ENCODE measurements at regions not wholly inside any gene's neighbourhood (a gene's known extent, or its start where the extent isn't known, plus 50 kb on each side); places are given as distances from the start of the nearest gene placed in this dataset.
A peak's percentile ranks its signal among the peaks of the same experiment; 100 is the strongest.

DNA sequence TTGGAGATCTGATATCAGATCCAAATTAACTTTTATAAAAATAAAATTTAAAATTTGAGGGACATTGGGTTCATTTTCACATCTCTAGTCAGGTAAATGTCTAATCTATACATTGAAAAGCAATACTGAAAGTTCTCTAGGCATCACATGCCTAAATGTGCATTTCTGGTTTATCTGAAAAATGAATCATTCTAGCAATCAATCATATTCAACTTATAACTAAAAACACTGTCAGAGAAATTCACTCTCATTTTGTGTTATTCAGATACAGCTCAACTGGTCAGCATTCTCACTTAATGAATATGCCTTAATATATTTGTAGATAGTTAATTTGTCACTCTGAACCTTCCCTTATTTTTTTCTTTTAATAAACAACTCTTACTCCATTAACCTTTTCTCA, 243.2 kb downstream of the CASP12 start:
- no peak for DNase-seq (ENCODE audit: low read depth)

DNA sequence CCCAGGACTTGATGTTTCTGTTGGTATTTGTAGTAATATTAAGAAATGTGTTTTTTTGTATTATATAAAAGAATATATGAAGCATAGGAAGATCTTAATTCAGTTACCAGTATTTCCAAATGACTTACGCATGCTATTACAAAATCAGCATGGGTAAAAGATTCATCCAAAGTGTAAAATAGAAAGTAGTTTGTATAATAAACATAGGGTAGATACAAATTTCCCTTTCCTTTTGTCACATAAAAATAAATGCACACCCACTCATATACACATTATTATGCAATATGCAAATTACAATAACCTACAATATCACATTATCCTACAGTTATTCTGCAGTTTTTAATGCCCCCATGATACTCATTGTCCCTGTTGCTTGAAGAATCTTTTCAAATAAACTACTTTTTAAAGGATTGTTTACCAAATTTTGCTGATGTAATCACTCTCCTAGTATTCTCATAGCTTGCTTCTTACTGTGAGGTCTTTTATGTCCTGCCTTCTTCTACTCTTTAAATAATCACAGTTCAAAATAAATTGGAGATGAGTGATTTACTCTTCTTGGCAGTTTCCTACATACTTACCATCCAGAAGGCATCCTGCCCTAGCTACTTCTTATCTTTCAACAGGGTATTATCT, 244.0 kb downstream of the CASP12 start:
- no peak for DNase-seq (ENCODE audit: low read depth)

DNA sequence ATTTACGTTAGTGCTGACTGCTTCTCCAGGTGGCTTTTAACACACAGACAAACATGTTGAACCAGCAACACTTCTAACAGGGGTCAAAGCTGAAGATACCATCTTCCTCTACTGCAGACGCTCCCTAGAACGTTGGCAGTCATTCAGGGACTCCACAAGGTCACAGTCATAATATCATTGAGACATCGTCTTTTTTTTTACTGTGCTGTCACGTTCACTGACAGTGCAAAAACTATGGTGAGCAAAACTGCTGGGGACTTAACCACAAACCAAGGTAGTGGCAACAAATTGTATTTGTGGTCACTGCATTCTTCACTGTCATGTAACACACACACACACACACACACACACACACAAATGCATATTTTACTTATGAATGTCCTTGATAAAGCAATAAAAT, 244.9 kb downstream of the CASP12 start:
- no peak for DNase-seq (ENCODE audit: low read depth)

DNA sequence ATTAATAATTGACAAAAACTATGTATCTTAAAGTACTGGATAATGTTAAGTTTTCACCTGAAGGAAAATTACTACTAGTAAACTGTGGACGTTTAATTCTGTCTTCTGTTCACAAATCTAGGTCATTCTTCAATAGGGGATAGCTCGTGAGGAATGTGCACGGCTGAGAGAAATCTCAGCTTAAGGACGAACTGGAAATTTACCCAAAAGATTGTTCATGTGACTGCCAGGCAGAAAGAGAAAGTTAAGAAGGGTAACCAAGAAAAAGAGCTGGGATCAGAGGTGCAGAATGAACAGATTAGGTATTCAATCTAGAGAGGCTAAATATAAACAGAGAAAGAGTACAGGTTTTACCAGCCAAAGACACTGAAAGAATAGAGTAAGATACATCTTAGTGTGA, 245.3 kb downstream of the CASP12 start:
- DNase-seq (ENCODE audit: low read depth) = no peak

DNA sequence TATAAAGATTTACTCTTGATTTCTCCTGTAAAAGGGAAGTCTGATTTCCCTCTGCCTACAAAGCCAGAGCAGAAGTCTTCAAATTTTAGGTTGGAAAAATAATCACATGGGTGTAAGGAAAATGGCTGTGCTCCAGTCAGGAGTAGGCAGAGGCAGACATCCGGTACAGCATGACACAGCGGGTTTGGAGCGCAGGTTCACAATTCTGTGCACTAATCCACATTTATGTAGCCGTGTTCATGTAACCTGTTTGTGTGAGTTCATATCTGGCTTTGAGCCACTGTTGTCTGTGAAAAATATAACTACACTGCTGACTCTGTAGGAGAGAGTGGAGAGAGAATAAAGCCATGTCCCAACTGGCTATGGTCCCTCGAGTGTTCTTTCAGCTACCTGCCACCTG, 248.0 kb downstream of the CASP12 start:
- peak; percentile 4 for DNase-seq (ENCODE audit: low read depth)

DNA sequence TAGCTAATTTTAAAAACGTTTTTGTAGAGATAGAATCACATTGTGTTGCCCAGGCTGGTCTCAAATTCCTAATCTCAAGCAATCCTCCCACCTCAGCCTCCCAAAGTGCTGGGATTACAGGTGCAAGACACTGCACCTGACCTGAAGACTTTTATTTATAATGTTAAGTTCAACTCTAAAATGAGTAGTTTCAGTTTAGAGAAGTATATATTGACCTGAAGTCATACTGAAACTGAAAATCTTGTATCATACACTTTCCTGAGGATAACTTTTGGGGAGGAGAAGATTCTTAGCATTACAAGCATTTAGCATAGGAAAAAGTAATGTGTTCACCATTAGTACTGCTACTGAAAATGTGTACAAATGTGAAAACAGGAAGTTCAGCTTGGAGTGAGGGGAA, 249.3 kb downstream of the CASP12 start:
- DNase-seq (ENCODE audit: low read depth) = no peak

DNA sequence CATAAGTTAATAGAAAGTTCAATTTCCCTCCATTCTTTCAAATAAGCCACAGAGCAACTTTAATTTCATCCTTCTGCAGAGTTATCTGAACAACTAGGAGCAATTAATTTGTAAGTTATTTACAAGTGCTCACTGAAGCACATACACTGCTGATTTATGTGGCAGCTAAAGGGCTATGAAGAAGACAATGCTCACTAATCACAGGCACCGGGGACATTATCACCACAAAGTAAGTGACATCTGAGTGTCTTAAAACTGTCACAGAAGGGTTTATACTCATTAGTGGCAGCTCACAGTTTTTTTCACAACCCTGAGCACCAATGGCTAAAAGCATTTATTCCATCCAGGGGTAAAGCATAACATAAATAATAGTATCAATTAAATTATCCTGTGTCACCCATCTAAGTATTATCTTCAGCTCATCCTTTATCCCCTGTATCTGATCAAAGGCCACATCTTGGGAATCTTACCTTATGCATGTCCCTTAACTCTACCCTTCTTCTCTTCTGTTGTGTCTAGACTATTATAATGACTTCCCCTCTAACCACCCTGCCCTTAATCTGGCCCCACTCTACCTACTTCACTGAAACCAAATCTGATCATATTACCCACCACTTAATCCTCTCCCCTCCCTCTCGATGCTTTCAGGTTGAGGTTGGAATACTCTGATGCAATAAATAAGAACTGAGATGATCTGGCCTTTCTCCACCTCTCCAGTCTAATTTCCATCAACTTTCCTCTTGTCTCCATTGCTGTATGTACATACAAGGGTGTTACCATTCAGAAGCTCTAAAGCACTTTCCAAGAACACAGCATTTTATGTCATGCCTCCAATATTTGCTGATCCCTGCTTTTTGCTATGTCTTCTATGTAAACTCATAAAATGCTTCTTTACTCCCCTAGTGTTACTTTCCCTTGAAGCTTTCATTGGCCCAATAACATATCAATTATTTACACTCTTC, 252.7 kb downstream of the CASP12 start:
- DNase-seq (ENCODE audit: low read depth) = no peak

DNA sequence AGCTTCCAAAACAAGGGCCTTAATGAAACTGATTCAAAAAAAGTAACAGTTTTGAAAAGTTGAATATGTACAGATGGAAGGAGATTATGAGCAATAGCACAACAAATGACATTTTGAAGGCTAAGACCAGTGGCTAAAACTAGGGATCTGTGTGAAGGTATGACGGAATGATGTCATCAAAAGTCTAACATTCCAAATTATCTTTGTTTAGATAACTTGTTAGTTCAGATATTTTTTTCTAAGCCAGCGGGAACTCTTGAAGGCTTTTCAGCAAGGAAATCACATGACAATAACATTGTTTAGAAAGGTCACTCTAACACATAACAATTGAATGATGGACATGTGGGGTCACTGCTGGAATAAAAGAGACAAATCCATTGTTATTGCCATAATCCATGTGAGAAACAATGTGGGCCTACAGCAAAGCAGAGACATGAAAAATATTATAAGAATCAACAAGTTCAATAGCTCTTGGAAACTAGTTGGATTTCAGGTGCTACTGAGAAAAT, 260.5 kb downstream of the CASP12 start:
- DNase-seq (ENCODE audit: low read depth) = no peak

DNA sequence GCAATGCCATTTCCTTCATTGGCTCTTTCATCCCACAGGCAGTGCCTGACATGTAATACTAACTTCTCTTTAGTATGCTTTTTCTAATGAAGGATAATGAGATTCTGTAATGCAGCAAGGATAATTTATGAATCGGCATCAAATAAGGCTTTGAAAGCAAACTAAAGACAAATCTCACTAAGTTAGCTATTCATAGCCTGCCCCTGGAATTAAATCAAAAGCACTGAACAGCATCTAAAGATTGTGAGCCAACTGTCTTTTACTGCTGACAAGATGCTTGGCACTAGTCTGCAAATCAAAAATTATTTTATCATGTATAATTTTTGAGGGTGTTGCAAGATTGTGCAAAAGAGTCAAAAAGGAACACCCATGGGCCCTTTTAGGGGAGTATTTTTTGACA, 265.0 kb downstream of the CASP12 start:
- no peak for DNase-seq (ENCODE audit: low read depth)

DNA sequence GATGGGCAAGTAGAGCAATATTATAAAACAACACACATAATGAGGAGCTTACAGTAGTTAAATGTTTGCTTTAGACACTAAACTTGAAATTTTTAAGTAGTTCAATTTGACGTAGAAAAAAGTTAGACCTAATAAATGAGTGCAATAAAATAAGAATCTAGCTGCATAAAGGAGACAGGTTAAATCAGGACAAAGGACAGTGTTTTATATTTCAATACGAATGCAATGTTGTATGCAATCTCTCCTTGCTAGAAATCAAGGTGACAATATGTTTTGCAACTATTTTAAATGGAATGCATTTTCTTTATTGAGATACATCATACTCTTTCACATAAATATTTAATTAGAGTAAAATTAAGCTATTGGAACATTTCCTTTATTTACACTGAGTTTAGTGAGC, 267.9 kb downstream of the CASP12 start:
- DNase-seq (ENCODE audit: low read depth) = no peak

DNA sequence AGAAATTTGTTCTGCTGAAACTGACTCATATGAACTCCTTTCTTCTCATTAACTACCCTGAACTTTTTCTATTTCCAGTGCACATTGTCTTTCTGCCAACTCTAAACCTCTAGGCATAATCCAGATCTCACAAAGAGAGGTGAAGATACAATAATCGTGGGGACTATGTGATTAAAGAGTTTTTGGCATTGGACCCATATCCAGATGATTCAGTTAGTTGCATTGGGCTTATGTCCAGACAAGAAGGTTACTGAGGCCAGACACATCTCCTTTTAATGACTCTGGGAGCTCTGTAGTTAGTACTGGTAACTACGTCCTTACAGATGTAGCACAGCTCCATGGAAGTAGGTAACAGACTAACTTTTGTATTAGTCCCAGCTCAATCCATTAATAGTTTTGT, 273.0 kb downstream of the CASP12 start:
- no peak for DNase-seq (ENCODE audit: low read depth)

DNA sequence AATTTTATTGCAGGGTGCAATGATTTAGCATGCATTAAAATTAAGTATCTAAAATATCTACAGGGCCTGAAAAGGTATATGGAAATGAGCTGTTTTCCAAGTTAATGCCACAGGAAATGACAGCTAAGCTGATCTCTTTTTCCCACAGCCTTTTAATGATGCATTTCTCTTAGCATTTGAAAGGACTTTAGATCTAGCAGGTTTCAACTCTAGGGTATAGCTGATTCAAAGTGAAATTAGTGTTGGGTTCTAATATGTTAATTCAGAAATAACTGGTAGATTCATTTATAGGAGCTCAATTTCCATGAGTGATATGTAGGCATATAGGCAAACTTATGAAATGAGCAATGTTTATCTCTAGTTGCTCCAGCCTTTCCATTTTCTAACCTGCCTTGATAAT, 274.2 kb downstream of the CASP12 start:
- DNase-seq (ENCODE audit: low read depth) = no peak

DNA sequence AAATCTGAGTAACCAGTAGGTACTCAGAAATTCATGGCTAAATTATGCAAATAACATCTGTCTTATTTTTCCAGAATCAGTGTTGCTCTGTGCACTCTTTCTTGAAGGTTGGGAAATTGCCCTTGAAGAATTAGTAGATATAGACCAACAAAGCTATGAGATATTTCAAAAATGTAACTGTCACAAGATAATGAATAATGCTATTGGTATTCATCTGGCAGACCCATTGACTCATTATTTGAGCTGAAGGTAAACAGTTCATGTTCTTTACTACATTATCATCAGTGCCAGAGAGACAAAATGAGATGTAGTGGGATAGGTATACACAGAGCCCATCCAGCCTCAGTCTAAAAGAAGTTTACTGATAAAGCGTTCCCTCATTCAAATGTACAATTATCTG, 274.7 kb downstream of the CASP12 start:
- DNase-seq (ENCODE audit: low read depth) = no peak

DNA sequence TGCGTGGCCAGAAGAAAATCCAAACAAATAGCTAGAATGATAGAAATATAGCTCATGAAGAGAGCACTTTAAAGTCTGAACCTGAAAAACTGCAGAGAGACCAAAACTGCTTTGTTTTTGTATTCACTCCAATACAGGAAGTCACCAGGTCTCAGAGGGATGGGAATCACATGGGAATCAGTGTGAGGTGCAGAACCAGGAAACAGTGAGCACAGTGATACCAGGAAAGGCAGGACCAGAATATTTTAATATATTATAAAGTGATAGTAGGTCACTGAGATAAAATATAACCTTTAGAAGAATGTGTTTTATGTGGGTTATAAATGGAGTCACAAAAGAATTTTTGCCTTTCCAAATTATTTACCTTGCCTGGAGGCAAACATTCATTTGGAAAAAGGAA, 277.3 kb downstream of the CASP12 start:
- DNase-seq (ENCODE audit: low read depth) = no peak

DNA sequence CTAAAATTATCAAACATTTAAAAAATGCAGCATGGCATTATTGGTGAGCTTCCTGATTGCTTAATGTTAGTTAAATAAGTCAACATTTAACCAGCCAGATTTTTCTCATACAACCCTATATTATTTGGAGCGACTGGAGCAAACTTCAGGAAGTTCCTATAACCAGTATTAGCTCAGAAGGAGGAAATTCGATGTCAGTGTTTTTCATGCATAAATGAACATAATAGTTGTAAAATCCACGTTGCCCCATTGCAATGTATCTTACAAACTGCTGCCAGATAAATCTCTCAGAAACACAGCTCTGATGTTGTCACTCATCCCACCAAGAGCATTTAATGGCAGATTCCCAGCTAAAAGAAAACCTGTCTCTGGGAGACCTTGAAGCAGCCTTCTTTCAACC, 278.5 kb downstream of the CASP12 start:
- no peak for DNase-seq (ENCODE audit: low read depth)

DNA sequence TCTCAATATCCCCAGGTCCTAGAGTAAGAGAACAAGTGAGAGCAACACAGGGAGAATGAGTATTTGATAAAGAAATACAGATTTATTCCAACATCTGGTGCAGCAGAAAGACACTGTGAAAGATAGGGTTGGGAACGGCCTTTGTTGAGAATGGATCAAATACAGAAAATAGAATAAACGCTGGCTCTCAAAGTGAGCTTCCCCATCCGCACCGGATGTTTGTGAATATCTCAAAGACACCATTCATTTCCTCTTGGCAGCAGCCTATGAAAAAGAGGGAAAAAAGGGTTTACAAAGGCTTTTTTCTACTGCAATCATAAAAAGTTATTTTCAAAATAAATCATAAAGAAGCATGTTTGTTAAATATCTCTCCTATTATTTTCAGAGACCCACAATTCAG, 279.3 kb downstream of the CASP12 start:
- DNase-seq (ENCODE audit: low read depth) = no peak

DNA sequence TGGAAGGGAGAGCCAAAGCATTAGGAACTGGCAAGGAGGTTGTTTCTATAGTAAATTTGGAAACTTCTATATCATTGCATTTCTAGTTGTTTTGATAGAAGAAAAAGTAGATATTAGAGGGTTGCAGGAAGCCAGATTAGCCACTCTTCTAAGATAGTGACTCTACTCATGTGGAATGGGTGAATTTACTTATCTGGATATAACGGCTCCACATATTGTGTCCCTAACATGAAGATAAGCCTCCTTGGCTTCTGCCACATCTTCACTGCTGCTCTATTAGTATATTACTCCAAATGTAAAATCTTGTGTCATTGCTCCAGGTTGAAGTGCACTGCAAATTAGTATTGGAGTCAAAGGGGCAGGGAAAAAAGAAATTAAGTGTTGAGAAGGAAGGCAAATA, 283.3 kb downstream of the CASP12 start:
- no peak for DNase-seq (ENCODE audit: low read depth)

DNA sequence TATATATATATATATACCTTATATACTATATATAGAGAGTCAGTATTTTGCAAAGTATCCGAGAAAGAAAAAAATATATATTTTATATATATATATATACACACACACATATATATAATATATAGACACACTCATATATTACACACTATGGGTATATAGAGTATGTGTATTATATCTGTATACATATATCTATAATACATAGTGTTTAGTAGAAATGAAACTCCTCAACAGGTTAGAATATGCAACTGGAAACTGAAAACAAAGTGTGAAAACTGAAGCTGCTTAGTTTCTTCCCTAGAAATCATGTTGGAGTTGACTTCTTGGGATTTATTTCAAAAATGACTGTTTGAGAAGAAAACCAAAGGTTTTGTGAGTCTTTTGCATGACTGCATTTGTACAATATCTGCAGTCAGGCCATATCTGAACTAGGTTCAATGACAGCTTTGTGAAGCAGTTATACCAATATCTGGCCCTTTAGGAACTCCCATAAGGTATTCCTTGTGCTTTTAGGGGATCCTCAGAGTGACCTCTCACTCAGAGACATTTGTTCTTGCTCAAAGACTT, 284.1 kb downstream of the CASP12 start:
- no peak for DNase-seq (ENCODE audit: low read depth)

DNA sequence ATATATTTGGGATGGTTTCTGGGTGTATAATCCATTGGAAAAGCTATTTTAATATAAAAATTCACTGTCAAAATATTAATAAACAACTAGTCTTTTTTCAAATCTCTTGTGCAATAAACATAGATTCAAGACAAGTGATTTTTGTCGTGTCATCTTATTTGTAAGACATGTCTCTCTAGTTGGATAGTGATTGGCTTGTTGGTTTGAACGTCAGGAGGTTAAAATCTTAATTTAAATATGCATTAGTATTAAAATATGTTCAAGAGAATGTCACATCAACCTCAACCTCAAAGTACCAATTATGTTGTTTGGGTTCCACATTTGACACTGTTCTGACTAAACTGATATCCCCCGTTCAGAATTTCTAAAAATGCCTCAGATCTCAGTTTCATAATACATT, 287.6 kb downstream of the CASP12 start:
- no peak for DNase-seq (ENCODE audit: low read depth)

DNA sequence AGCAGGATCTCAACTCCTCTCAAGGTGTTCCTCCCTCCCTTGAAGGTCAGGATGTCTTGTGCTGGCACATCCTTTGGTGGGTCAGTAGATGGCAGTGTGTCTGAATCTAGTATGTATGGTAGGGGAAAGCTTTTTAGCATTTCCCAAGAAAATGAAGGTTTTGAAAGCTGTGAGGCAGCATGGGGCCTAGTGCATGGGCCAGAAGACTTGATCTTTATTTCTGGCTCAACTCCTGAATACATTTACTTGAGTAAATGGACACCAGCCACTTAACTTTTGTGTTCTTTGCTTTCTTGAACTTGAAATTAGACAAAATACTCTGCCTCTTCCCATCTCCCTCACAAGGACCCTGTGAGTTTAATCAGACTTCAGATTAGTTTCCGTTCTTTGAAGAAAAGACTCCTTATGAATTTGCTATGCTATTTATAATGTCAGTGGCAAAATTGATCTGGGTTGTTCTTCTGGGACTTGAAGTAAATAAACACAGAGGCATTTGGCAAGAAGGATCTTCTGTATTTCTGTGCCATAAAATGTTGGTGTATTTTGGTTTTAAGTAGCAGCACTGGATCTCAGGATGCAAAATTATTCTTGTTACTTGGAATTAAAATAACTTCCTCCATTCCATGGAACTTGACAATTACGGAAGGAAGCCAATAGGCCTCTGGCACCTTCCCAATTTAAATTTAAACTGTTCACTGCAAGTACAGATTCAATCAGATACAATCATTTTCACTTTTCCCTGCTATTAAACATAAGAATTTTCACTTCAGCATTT, 288.8 kb downstream of the CASP12 start:
- DNase-seq (ENCODE audit: low read depth) = peak; percentile 2

DNA sequence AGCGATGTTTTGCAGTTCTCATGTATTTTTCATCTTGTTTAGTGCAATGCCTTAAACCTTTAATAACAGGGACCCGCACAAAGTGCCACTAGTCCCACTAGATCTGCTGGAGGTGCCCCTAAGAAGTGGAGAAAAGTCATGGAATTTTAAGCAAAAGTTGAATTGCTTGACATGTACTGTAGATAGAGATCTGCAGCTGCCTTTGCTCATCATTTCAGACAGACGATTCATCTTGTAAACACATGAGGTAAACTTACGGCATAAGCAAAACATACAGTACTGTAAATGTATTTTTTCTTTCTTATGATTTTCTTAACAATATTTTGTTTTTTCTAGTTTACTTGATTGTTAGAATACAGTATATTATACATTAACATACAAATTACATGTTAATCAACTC, 295.6 kb downstream of the CASP12 start:
- no peak for DNase-seq (ENCODE audit: low read depth)

DNA sequence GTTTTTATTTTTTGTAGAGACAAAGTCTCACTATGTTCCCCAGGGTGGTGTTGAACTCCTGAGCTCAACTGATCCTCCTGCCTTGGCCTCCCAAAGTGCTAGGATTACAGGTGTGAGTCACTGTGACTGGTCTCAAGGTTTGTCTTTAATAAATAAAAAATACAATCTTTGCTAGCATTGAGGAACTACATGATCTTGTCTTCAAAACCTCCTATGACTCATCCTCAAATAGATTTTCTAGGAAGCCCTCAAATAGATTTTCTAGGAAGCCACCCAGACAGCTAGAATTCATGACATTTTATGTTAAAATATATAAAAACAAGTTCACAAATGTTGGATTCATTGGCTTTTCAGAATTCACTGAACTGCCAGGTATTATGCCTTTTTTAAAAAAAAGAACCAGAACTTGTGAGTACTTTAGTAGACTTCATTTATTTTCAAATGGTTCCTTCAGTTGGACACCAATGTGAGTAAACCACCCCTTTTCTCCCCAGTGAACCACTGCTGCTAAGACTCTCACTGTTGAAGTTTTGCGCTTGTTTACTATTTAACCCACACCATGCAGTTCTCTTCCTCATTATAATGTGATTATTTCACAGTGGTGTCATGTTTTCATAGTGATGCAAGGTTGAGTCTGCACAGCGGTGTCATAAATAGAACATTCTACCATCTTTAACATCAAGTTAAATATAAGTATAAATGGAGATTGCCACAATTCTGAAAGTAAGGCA, 303.9 kb downstream of the CASP12 start:
- DNase-seq (ENCODE audit: low read depth) = no peak

Data from activated T-cell treated with anti-CD3 and anti-CD28 coated beads for 48 hours (primary cell).